ENCODE measurements at regions not wholly inside any gene's neighbourhood (a gene's known extent, or its start where the extent isn't known, plus 50 kb on each side); places are given as distances from the start of the nearest gene placed in this dataset.

- Histone ChIP-seq H3K27ac (ENCODE audit: low read depth in 1 of 2, low read length in 2 of 2) (no peak overlapping the region), H4K20me1 (ENCODE audit: insufficient read depth, low read length) (no peaks in the 10 kb centered on the region), H3K4me3 (replicated peaks in 1 of 3; ENCODE audit: low read depth in 2 of 3, low read length in 3 of 3) (no peak overlapping the region), H3K9me3 (replicated peaks in 1 of 2; ENCODE audit: control insufficient read depth in 1 of 2, insufficient read depth in 1 of 2, low read length in 2 of 2) (no peaks in the 10 kb centered on the region), H3K36me3 (replicated peaks in 1 of 2; ENCODE audit: control insufficient read depth in 1 of 2, insufficient read depth in 2 of 2, low read length in 2 of 2) (no peaks in the 10 kb centered on the region), H3K4me1 (ENCODE audit: control insufficient read depth in 1 of 2, insufficient read depth in 2 of 2, low read length in 2 of 2) (no peaks in the 10 kb centered on the region), H3K79me2 (ENCODE audit: insufficient read depth, low read length) (no peaks in the 10 kb centered on the region), H3K9ac (ENCODE audit: insufficient read depth, low read length, poor library complexity, severe bottlenecking) (no peak overlapping the region), H2AFZ (ENCODE audit: insufficient read depth, low read depth, low read length, poor library complexity, severe bottlenecking) (no peak overlapping the region), H3K4me2 (replicated peaks; ENCODE audit: extremely low read depth, low read length, poor library complexity, severe bottlenecking) (no peak overlapping the region), H3K27me3 (ENCODE audit: control insufficient read depth in 2 of 2, insufficient read depth in 2 of 2, low read length in 2 of 2) (no peaks in the 10 kb centered on the region)
- H3K27me3 Mint-ChIP-seq (ENCODE audit: low read depth in 3 of 3), result peaks cover 0 to 6% (median 3%) of the 10 kb centered on the region in 3 donors
- H3K27ac Mint-ChIP-seq, result no peak overlapping the region
- no peak for TF ChIP-seq CTCF (IDR thresholded peaks at IDR 0.05)
- no peak overlapping the region for H3K4me3 Mint-ChIP-seq
- no peak for DNase-seq
- no peaks in the 10 kb centered on the region for H3K4me1 Mint-ChIP-seq
- no peaks in the 10 kb centered on the region for H3K36me3 Mint-ChIP-seq
- peaks cover 0 to 6% (median 2%) of the 10 kb centered on the region in 7 donors for H3K9me3 Mint-ChIP-seq
- intact Hi-C loops (cut with micrococcal nuclease), result no loop called here
Observed at GRCh38 chr9:90249094-90249493, 393.5 kb downstream of the DIRAS2 start.

- no peaks in the 10 kb centered on the region for H3K79me2 ChIP-seq (ENCODE audit: insufficient read depth, low read length)
- H3K4me1 ChIP-seq (ENCODE audit: control insufficient read depth in 1 of 2, insufficient read depth in 2 of 2, low read length in 2 of 2), result no peaks in the 10 kb centered on the region
- no peaks in the 10 kb centered on the region for H3K36me3 ChIP-seq (replicated peaks in 1 of 2; ENCODE audit: control insufficient read depth in 1 of 2, insufficient read depth in 2 of 2, low read length in 2 of 2)
- H3K4me2 ChIP-seq (replicated peaks; ENCODE audit: extremely low read depth, low read length, poor library complexity, severe bottlenecking), result no peak overlapping the region
- Mint-ChIP-seq H3K9me3 (peaks cover 0 to 6% (median 2%) of the 10 kb centered on the region in 7 donors), H3K4me3 (no peak overlapping the region), H3K27ac (no peak overlapping the region), H3K4me1 (no peaks in the 10 kb centered on the region), H3K36me3 (no peaks in the 10 kb centered on the region), H3K27me3 (ENCODE audit: low read depth in 3 of 3) (peaks cover 0 to 7% (median 1%) of the 10 kb centered on the region in 3 donors)
- H3K27me3 ChIP-seq (ENCODE audit: control insufficient read depth in 2 of 2, insufficient read depth in 2 of 2, low read length in 2 of 2), result no peaks in the 10 kb centered on the region
- H4K20me1 ChIP-seq (ENCODE audit: insufficient read depth, low read length), result no peaks in the 10 kb centered on the region
- no peak for TF ChIP-seq CTCF (IDR thresholded peaks at IDR 0.05)
- H3K4me3 ChIP-seq (replicated peaks in 1 of 3; ENCODE audit: low read depth in 2 of 3, low read length in 3 of 3), result no peak overlapping the region
- no peak for DNase-seq
- no peak overlapping the region for H3K9ac ChIP-seq (ENCODE audit: insufficient read depth, low read length, poor library complexity, severe bottlenecking)
- H3K27ac ChIP-seq (ENCODE audit: low read depth in 1 of 2, low read length in 2 of 2), result no peak overlapping the region
- intact Hi-C loops (cut with micrococcal nuclease), result no loop called here
- no peaks in the 10 kb centered on the region for H3K9me3 ChIP-seq (replicated peaks in 1 of 2; ENCODE audit: control insufficient read depth in 1 of 2, insufficient read depth in 1 of 2, low read length in 2 of 2)
- no peak overlapping the region for H2AFZ ChIP-seq (ENCODE audit: insufficient read depth, low read depth, low read length, poor library complexity, severe bottlenecking)
Observed at GRCh38 chr9:90251316-90251715, 391.3 kb downstream of the DIRAS2 start.
